SK-N-SH treated with all-trans-retinoic acid at 6 μM for 48 hours (cell line): ENCODE measurements at regions not wholly inside any gene's neighbourhood (a gene's known extent, or its start where the extent isn't known, plus 50 kb on each side); places are given as distances from the start of the nearest gene placed in this dataset.

Experiments used
- CSDC2 ChIP-seq: fragments of 250-450 bp; sonication (Bioruptor Pico); IDR thresholded peaks from 2 replicates; pipeline ENCODE4 v1.5.0; 2020; ENCODE audit warnings: mild to moderate bottlenecking, moderate library complexity
- SNAI2 ChIP-seq: fragments of 250-450 bp; sonication (Bioruptor Pico); IDR thresholded peaks from 2 replicates; pipeline ENCODE4 v1.5.0; 2020; ENCODE audit warnings: mild to moderate bottlenecking, moderate library complexity
- ZFP3 ChIP-seq: fragments of 250-450 bp; sonication (Bioruptor Pico); IDR thresholded peaks from 2 replicates; pipeline ENCODE4 v1.5.0; 2020; ENCODE audit warnings: mild to moderate bottlenecking, moderate library complexity
- ZFP30 ChIP-seq: fragments of 450-650 bp; formaldehyde crosslinking; IDR thresholded peaks from 2 replicates; pipeline ENCODE4 v1.5.0; 2022; ENCODE audit warnings: mild to moderate bottlenecking, moderate library complexity
- ZNF8 ChIP-seq: fragments of 450-650 bp; formaldehyde crosslinking; IDR thresholded peaks from 2 replicates; pipeline ENCODE4 v1.5.0; 2020; ENCODE audit warnings: mild to moderate bottlenecking, moderate library complexity

DNA sequence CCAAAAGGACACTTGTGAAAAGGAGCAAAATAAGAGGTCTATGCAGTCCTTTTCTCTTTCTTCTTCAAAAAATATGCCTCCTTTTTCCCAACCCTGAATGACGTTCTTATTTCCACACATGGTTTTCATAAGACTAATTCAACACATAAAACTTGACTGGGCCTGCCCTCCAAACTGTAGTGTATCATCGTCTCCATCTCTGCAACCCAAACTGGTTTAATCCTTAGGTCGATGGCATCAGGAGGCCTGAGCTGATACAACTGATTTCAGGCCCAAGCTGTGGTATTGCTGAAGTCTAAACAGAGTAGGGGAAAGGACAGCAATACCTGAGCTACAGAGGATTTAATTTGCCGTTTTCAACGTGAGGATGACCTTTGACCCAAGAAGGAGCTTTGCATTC, 130.0 kb upstream of the MTNR1B start:
- no peak for TF ChIP-seq ZFP30 (CRISPR knock-in tag)
- no peak for TF ChIP-seq CSDC2 (CRISPR knock-in tag)
- no peak for TF ChIP-seq ZFP3
- TF ChIP-seq SNAI2 (CRISPR knock-in tag): no peak
- TF ChIP-seq ZNF8 (CRISPR knock-in tag): no peak
